Gastroesophageal sphincter (tissue), 3 donors: ENCODE measurements at regions not wholly inside any gene's neighbourhood (a gene's known extent, or its start where the extent isn't known, plus 50 kb on each side); places are given as distances from the start of the nearest gene placed in this dataset.
"Not testable (repeated sequence)": the region's sequence is repeated elsewhere in the genome, so short reads cannot be mapped to it uniquely, and the experiment has no call there.

Experiments used
- EP300 ChIP-seq: sonication (generic); formaldehyde crosslinking; IDR thresholded peaks from one replicate; pipeline ENCODE4 v1.6.1; 2017; ENCODE audit warnings: antibody characterized with exemption, mild to moderate bottlenecking
- POLR2AphosphoS5 ChIP-seq: sonication (generic); formaldehyde crosslinking; IDR thresholded peaks from one replicate; pipeline ENCODE4 v1.6.1; 2017; ENCODE audit warnings: antibody characterized with exemption
- TF ChIP-seq, protein P1 (sequence below), 4 experiments: fragments of 200-600 bp in 2 of 4; fragments of 450-650 bp in 2 of 4; sonication (generic) in 1 of 4; IDR thresholded peaks; one replicate each; pipeline ENCODE4 v1.5.1; 2017 to 2019; ENCODE audit warnings: antibody characterized with exemption in 4 of 4, mild to moderate bottlenecking in 2 of 4, moderate library complexity in 2 of 4

DNA sequence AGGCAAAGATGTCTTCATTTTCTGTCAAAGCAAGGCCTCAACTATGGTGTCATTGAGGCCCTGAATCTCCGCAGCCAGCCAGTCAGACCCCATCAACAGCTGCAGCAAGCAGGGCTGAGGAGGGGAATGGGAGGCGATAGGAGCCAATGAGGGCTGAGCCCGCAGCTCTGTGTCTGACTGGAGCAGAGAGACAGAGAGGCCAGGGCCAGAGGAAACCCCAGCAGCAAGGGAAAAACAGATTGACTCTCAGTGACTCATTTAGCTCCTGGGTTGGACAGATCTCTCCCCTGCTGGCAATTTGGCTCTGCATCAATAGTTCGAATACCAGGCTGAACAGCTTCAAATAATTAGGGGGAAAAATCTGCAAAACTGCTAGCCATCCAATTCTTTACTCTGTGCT lies 67.1 kb upstream of the NBPF11 start:
- TF ChIP-seq, protein P1, sequence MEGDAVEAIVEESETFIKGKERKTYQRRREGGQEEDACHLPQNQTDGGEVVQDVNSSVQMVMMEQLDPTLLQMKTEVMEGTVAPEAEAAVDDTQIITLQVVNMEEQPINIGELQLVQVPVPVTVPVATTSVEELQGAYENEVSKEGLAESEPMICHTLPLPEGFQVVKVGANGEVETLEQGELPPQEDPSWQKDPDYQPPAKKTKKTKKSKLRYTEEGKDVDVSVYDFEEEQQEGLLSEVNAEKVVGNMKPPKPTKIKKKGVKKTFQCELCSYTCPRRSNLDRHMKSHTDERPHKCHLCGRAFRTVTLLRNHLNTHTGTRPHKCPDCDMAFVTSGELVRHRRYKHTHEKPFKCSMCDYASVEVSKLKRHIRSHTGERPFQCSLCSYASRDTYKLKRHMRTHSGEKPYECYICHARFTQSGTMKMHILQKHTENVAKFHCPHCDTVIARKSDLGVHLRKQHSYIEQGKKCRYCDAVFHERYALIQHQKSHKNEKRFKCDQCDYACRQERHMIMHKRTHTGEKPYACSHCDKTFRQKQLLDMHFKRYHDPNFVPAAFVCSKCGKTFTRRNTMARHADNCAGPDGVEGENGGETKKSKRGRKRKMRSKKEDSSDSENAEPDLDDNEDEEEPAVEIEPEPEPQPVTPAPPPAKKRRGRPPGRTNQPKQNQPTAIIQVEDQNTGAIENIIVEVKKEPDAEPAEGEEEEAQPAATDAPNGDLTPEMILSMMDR (IDR thresholded peaks at IDR 0.05) = not testable (repeated sequence)
- not testable (repeated sequence) for TF ChIP-seq POLR2AphosphoS5, EP300
